Pulmonary artery endothelial cell (primary cell): ENCODE measurements at regions not wholly inside any gene's neighbourhood (a gene's known extent, or its start where the extent isn't known, plus 50 kb on each side); places are given as distances from the start of the nearest gene placed in this dataset.
"Not testable (repeated sequence)": the region's sequence is repeated elsewhere in the genome, so short reads cannot be mapped to it uniquely, and the experiment has no call there.

Experiments
- DNase-seq: peaks from one replicate; pipeline ENCODE4 v3.0.0-alpha.2; 2011; ENCODE audit warnings: low read depth, low spot score

- no peak for DNase-seq
These were observed 634.1 kb downstream of the FSCB start for GRCh38 chr14:43872752-43873655.

DNA sequence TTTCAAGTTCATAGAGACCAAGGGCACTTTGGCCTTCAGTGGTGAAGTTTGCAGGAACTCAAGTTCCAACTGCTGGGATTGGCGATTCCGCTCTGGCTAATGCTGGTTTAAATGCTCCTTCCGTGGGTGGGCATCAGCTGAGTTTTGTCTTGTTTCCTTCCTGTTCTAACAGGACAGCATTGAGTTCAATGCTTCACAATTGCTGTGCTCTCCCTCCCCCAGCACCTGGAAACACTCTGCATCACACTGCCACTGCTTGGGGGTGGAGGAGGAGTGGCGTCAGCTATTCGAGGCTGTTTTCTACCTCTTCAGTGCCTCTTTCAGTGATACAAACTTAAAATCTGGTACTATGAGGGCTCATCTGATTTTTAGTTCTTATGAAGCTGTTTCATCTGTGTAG, 634.9 kb downstream of the FSCB start:
- no peak for DNase-seq

DNA sequence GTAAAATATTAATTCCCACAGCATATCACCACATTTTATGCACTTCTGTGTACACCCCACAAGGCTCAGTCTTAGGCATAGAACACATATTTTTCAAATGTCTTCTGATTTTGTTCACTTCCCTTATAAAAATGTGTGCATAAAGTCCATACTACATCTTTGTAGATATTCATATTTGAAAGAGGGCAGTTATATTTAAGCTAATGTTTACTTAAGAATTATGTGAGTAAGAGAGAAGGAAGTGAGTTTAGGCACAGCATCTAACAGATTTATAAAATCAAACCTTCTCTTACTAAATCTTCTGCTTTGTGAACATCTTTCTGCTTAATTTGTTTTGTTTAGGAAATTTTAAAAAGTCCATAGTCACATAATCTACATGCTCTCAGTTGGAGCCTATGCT, 648.1 kb downstream of the FSCB start:
- DNase-seq = no peak

DNA sequence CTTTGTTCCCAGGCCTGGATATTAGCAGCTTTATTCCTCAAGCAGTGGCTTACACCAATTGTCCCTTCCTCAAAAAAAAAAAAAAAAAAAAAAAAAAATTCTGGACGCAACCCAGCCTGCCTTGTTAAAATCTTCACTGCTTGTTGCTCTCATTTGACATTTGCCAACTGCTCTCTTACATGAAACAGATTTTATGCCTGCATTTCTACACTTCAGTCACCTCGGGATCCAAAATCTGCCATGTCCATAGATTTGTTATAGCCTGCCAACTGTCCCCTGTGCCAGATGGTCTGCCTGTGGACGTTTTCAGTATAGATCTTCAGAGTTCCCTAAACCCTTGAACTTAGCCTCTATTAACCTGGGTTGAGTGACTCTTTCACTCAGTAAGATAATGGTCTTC, 651.5 kb downstream of the FSCB start:
- no peak for DNase-seq

GRCh38 chr14:43853541-43853940, 653.5 kb downstream of the FSCB start:
- no peak for DNase-seq

GRCh38 chr14:43803076-43803689, 703.9 kb downstream of the FSCB start:
- DNase-seq = no peak

GRCh38 chr14:43795600-43796228, 711.4 kb downstream of the FSCB start:
- no peak for DNase-seq

GRCh38 chr14:43793579-43793978, 713.5 kb downstream of the FSCB start:
- DNase-seq = no peak

GRCh38 chr14:43792980-43793379, 714.1 kb downstream of the FSCB start:
- no peak for DNase-seq

DNA sequence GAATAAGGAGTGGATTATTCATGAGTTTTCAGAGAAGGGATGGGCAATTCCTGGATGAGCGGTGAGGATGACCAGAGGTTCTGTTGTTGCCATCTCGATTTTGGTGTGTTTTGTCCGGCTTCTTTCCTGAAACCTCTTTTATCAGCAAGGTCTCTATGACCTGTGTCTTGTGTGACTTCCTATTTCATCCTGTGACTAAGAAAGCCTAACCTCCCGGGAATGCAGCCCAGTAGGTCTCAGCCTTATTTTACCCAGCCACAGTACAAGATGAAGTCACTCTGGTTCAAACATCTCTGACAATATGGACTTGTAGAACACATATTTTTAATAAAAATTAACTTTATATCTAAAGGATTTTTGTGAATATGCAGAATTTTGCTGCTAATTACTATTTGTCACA, 716.4 kb downstream of the FSCB start:
- DNase-seq = no peak

DNA sequence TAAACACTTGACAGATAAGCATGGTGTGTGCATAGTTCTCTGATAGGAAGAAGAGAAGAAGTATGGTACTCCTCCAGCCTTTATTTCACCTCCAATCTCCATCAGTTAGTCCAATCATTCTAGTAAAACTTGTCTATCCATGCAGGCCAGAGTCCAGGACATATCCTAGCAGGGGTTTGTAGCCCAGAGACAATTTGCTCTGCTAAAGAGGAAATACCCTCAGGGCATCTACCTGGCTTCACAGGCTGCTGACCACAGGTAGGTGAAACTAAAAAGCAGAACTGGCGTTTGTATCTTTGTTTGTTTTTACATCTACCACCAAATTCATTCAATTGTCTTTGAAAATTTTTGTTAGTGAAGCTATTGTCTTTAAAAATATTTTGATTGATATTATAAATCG, 717.6 kb downstream of the FSCB start:
- no peak for DNase-seq

- no peak for DNase-seq
These were observed 720.9 kb downstream of the FSCB start for GRCh38 chr14:43786066-43786762.

DNA sequence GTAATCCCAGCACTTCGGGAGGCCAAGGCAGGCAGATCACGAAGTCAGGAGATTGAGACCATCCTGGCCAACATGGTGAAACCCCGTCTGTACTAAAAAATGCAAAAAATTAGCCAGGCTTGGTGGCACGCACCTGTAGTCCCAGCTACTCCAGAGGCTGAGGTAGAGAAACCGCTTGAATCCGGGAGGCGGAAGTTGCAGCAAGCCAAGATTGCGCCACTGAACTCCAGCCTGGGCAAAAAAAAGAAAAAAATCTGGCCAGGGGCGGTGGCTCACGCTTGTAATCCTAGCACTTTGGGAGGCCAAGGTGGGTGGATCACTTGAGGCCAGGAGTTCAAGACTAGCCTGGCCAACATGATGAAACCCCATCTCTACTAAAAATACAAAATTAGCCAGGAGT, 722.7 kb downstream of the FSCB start:
- DNase-seq = not testable (repeated sequence)

- no peak for DNase-seq
These were observed 728.0 kb downstream of the FSCB start for GRCh38 chr14:43778937-43779639.

GRCh38 chr14:43778570-43778936, 728.5 kb downstream of the FSCB start:
- DNase-seq = no peak

GRCh38 chr14:43765474-43765873, 741.6 kb downstream of the FSCB start:
- DNase-seq = no peak

DNA sequence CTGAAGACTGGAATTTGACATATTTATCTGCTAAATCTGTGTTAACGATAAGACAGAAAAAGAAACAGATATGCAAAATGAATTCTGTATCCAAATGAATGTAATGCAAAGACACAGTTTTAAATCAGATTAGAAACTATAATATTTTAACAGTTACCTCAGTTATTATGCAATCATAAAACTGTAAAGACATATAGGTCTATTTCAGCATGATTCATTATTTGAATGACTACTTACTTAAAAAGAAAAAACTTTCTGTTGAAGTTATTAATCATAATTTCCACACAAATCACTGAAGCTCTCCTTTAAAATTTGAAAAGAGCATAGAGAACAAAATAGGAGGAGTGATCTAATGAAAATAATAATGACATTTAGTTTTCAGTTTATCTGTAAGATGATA, 742.6 kb downstream of the FSCB start:
- DNase-seq = no peak

- no peak for DNase-seq
These were observed 751.4 kb downstream of the FSCB start for GRCh38 chr14:43755707-43756106.

- no peak for DNase-seq
These were observed 752.2 kb downstream of the FSCB start for GRCh38 chr14:43754838-43755237.

DNA sequence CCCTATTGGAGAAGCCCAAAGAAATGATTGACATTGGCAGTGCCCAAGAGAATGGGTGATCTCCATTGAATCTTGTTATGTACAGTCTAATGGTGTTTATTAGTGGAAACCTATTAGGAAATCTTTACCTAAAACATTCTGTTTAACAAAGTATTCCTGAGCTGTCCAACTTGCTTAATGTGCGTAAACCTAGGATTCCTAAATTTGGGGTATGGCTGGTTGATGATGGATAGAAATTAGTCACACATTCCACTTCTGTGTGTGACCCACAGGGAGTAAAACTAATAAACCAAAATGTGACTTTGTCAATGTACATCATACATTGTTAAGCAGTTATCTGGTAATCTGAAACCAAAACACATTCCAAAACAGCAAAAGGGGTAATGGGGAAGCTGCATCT, 761.3 kb downstream of the FSCB start:
- DNase-seq = no peak

GRCh38 chr14:43735932-43736331, 771.2 kb downstream of the FSCB start:
- DNase-seq = no peak
